SK-N-SH (cell line): ENCODE measurements at regions not wholly inside any gene's neighbourhood (a gene's known extent, or its start where the extent isn't known, plus 50 kb on each side); places are given as distances from the start of the nearest gene placed in this dataset.

Experiments used
- CTCF ChIA-PET: fragments of 300-600, 350-600 bp; formaldehyde crosslinking; extraction: SDS; loops from one replicate; lab custom pipeline; 2021; lab: Yijun Ruan, JAX
- POLR2A ChIA-PET: fragments of 350-600 bp; sonication (Branson Sonifier 250); formaldehyde crosslinking; extraction: SDS; loops from one replicate; lab custom pipeline; 2020; ENCODE audit warnings: antibody characterized with exemption, inconsistent platforms; lab: Yijun Ruan, JAX
- DNase-seq: peaks from one replicate; pipeline ENCODE4 v3.0.0; 2012
- H2AFZ ChIP-seq: fragments of 200-600 bp; sonication (generic); 2 replicates; pipeline ENCODE4 v1.8.1; 2016; ENCODE audit warnings: antibody characterized with exemption, mild to moderate bottlenecking, low read depth
- H3F3A ChIP-seq: fragments of 200-600 bp; sonication (generic); replicated peaks from 2 replicates; pipeline ENCODE3; 2016; ENCODE audit warnings: antibody characterized with exemption, mild to moderate bottlenecking; ENCODE audit not compliant: insufficient read depth
- H3K27ac ChIP-seq, 2 experiments: fragments of 200-500 bp in 1 of 2; fragments of 200-600 bp in 1 of 2; sonication (Bioruptor generic) in 1 of 2; sonication (generic), shearing (Covaris generic) in 1 of 2; 2 replicates each; pipeline versions ENCODE4 v1.5.1 to v1.6.1; 2014 to 2016; ENCODE audit warnings: low read depth in 2 of 2, inconsistent platforms in 1 of 2, low read length in 1 of 2, mild to moderate bottlenecking in 1 of 2, mixed read lengths in 1 of 2
- H3K27me3 ChIP-seq: fragments of 200-600 bp; sonication (generic), shearing (Covaris generic); 2 replicates; pipeline ENCODE4 v1.6.1; 2016; ENCODE audit warnings: mixed run types; ENCODE audit not compliant: insufficient read depth
- H3K36me3 ChIP-seq, 2 experiments: fragments of 200-500 bp in 1 of 2; fragments of 200-600 bp in 1 of 2; sonication (Bioruptor generic) in 1 of 2; sonication (generic) in 1 of 2; replicated peaks in 1 of 2; 2 replicates each; pipeline versions ENCODE3 to v1.5.1; 2014 to 2016; ENCODE audit warnings: low read length in 1 of 2, mild to moderate bottlenecking in 1 of 2; ENCODE audit not compliant: insufficient read depth in 2 of 2, control insufficient read depth in 1 of 2
- H3K4me1 ChIP-seq, 2 experiments: fragments of 200-500 bp in 1 of 2; fragments of 200-600 bp in 1 of 2; sonication (Bioruptor generic) in 1 of 2; sonication (generic), shearing (Covaris generic) in 1 of 2; 2 replicates each; pipeline versions ENCODE4 v1.5.1 to v1.6.1; 2014 to 2016; ENCODE audit warnings: low read depth in 1 of 2, low read length in 1 of 2, mixed run types in 1 of 2; ENCODE audit not compliant: insufficient read depth in 2 of 2, control insufficient read depth in 1 of 2
- H3K4me2 ChIP-seq: fragments of 200-600 bp; sonication (generic), shearing (Covaris generic); 2 replicates; pipeline ENCODE4 v1.6.1; 2017; ENCODE audit warnings: mixed run types
- H3K4me3 ChIP-seq, 2 experiments: fragments of 200-500 bp in 1 of 2; fragments of 200-600 bp in 1 of 2; sonication (Bioruptor generic) in 1 of 2; sonication (generic), shearing (Covaris generic) in 1 of 2; 2 replicates each; pipeline versions ENCODE4 v1.5.1 to v1.8.1; 2014 to 2016; ENCODE audit warnings: low read depth in 2 of 2, inconsistent platforms in 1 of 2, low read length in 1 of 2, mild to moderate bottlenecking in 1 of 2, mixed read lengths in 1 of 2, moderate library complexity in 1 of 2
- H3K79me2 ChIP-seq: fragments of 200-600 bp; sonication (generic); 2 replicates; pipeline ENCODE4 v1.8.1; 2017; ENCODE audit warnings: mild to moderate bottlenecking; ENCODE audit not compliant: insufficient read depth
- H3K9ac ChIP-seq: fragments of 200-600 bp; sonication (generic); 2 replicates; pipeline ENCODE4 v1.6.1; 2017; ENCODE audit warnings: mixed run types
- H3K9me2 ChIP-seq: fragments of 200-600 bp; sonication (generic); 2 replicates; pipeline ENCODE4 v1.6.1; 2017; ENCODE audit warnings: mixed run types
- H3K9me3 ChIP-seq: fragments of 200-600 bp; sonication (generic); 2 replicates; pipeline ENCODE4 v1.6.1; 2017; ENCODE audit warnings: mixed run types, mild to moderate bottlenecking, moderate library complexity
- H4K20me1 ChIP-seq: fragments of 200-600 bp; sonication (generic); 2 replicates; pipeline ENCODE4 v1.6.1; 2017; ENCODE audit warnings: mild to moderate bottlenecking, mixed run types; ENCODE audit not compliant: insufficient read depth
- CHD2 ChIP-seq: fragments of 150-350 bp; IDR thresholded peaks from 2 replicates; pipeline ENCODE4 v1.6.1; 2018; ENCODE audit warnings: low read length; ENCODE audit not compliant: partially characterized antibody
- CTCF ChIP-seq: fragments of 200-600 bp; sonication (generic); IDR thresholded peaks from 2 replicates; pipeline ENCODE4 v1.6.1; 2017; ENCODE audit warnings: antibody characterized with exemption, mild to moderate bottlenecking, moderate library complexity
- ELF1 ChIP-seq: IDR thresholded peaks from 2 replicates; pipeline ENCODE4 v1.4.0; 2012
- EZH2phosphoT487 ChIP-seq: fragments of 200-600 bp; sonication (generic); IDR thresholded peaks from 2 replicates; pipeline ENCODE4 v1.6.1; 2017; ENCODE audit warnings: low read depth, mixed run types, mild to moderate bottlenecking, antibody characterized with exemption, moderate library complexity, borderline replicate concordance
- FOXJ3 ChIP-seq: sonication (generic); formaldehyde crosslinking; IDR thresholded peaks from 2 replicates; pipeline ENCODE4 v1.5.1; 2020; ENCODE audit warnings: mild to moderate bottlenecking, missing genetic modification reagents
- JUND ChIP-seq: IDR thresholded peaks from 2 replicates; pipeline ENCODE4 v1.4.0; 2012
- MEF2A ChIP-seq: IDR thresholded peaks from 2 replicates; pipeline ENCODE4 v1.4.0; 2012; ENCODE audit warnings: low read depth, borderline replicate concordance
- MXI1 ChIP-seq: IDR thresholded peaks from 2 replicates; pipeline ENCODE4 v1.6.1; 2012; ENCODE audit warnings: mild to moderate bottlenecking, low read depth, low read length, improper control_type of control experiment
- NRF1 ChIP-seq: IDR thresholded peaks from 2 replicates; pipeline ENCODE4 v1.6.1; 2012; ENCODE audit warnings: low read depth, mild to moderate bottlenecking, low read length
- POLR2AphosphoS5 ChIP-seq: IDR thresholded peaks from 2 replicates; pipeline ENCODE4 v1.6.1; 2012; ENCODE audit warnings: low read depth, low read length
- RAD21 ChIP-seq: IDR thresholded peaks from 2 replicates; pipeline ENCODE4 v1.6.1; 2012; ENCODE audit warnings: mild to moderate bottlenecking, low read length
- REST ChIP-seq: IDR thresholded peaks from 2 replicates; pipeline ENCODE4 v1.6.1; 2012; ENCODE audit warnings: mild to moderate bottlenecking, low read depth, low read length, moderate library complexity
- SIN3A ChIP-seq: IDR thresholded peaks from 2 replicates; pipeline ENCODE4 v1.6.1; 2012; ENCODE audit warnings: low read depth, mild to moderate bottlenecking, low read length, moderate library complexity, borderline replicate concordance
- TAF1 ChIP-seq: IDR thresholded peaks from 2 replicates; pipeline ENCODE4 v1.6.1; 2012; ENCODE audit warnings: low read depth, mild to moderate bottlenecking, low read length, moderate library complexity, borderline replicate concordance
- USF2 ChIP-seq: fragments of 150-350 bp; IDR thresholded peaks from 2 replicates; pipeline ENCODE4 v1.6.1; 2017; ENCODE audit warnings: antibody characterized with exemption, low read length, low read depth, borderline replicate concordance
- YY1 ChIP-seq: IDR thresholded peaks from 2 replicates; pipeline ENCODE4 v1.4.0; 2012; ENCODE audit warnings: low read depth, mild to moderate bottlenecking
- WGBS: methylation state at CpG from one replicate; pipeline ENCODE4 v1.1.6; 2017; ENCODE audit warnings: low lambda C conversion rate; 5-methylcytosine and 5-hydroxymethylcytosine counted together

GRCh38 chr11:13883589-13883988, 78.9 kb upstream of the SPON1 start:
- WGBS: 54% methylated on average over 5 of the region's 6 CpGs

More at GRCh38 chr11:13883589-13883988, 78.9 kb upstream of the SPON1 start:
- no peak overlapping the region for H3K4me3 ChIP-seq
- ChIA-PET CTCF (no interaction called here), POLR2A (no interaction called here)
- no peak overlapping the region for H3K4me2 ChIP-seq
- H3K9me2 ChIP-seq: no peaks in the 10 kb centered on the region
- H3K4me1 ChIP-seq: no peaks in the 10 kb centered on the region
- H3K27me3 ChIP-seq: no peaks in the 10 kb centered on the region
- no peak overlapping the region for H3K27ac ChIP-seq
- H3K9ac ChIP-seq: no peak overlapping the region
- H3K9me3 ChIP-seq: no peaks in the 10 kb centered on the region
- no peaks in the 10 kb centered on the region for H3K79me2 ChIP-seq
- H3K36me3 ChIP-seq: no peaks in the 10 kb centered on the region
- no peaks in the 10 kb centered on the region for H3F3A ChIP-seq
- no peaks in the 10 kb centered on the region for H4K20me1 ChIP-seq
- no peak for DNase-seq
- no peak overlapping the region for H2AFZ ChIP-seq
- no peak for TF ChIP-seq MXI1
- TF ChIP-seq YY1: no peak
- no peak for TF ChIP-seq CHD2
- no peak for TF ChIP-seq RAD21
- TF ChIP-seq REST: no peak
- TF ChIP-seq FOXJ3 (CRISPR knock-in tag): no peak
- no peak for TF ChIP-seq EZH2phosphoT487
- no peak for TF ChIP-seq CTCF
- TF ChIP-seq MEF2A: no peak
- no peak for TF ChIP-seq NRF1
- TF ChIP-seq SIN3A: no peak
- TF ChIP-seq JUND: no peak
- TF ChIP-seq TAF1: no peak
- no peak for TF ChIP-seq POLR2AphosphoS5
- no peak for TF ChIP-seq ELF1
- TF ChIP-seq USF2: no peak
